Stimulated activated effector memory CD8-positive, alpha-beta T cell treated with anti-CD3 and anti-CD28 coated beads, Interleukin-12 subunit alpha, Interleukin-12 subunit beta, amount 100 ng/mL, for 72 hours (primary cell): ENCODE measurements at regions not wholly inside any gene's neighbourhood (a gene's known extent, or its start where the extent isn't known, plus 50 kb on each side); places are given as distances from the start of the nearest gene placed in this dataset.

Experiments used
- ATAC-seq: fragments of 150-1000 bp; cut with Tn5 transposase; 2 replicates; pipeline ENCODE4 v1.10.0; 2021
- DNase-seq, 2 donors: peaks; one replicate each; pipeline ENCODE4 v3.0.0; 2021 to 2022; ENCODE audit warnings: low spot score in 2 of 2
- H3K27ac Mint-ChIP-seq: one replicate; pipeline ENCODE4 v1.8.0; 2022; ENCODE audit warnings: mild to moderate bottlenecking, mixed read lengths
- H3K36me3 Mint-ChIP-seq: one replicate; pipeline ENCODE4 v1.8.0; 2022; ENCODE audit warnings: mild to moderate bottlenecking, mixed read lengths
- H3K4me1 Mint-ChIP-seq: one replicate; pipeline ENCODE4 v1.8.0; 2022; ENCODE audit warnings: mixed read lengths
- H3K4me3 Mint-ChIP-seq: one replicate; pipeline ENCODE4 v1.8.0; 2022; ENCODE audit warnings: mild to moderate bottlenecking, mixed read lengths
- H3K9me3 Mint-ChIP-seq: one replicate; pipeline ENCODE4 v1.8.0; 2022; ENCODE audit warnings: mixed read lengths

GRCh38 chr1:185681034-185681633, 53.1 kb upstream of the HMCN1 start:
- peak; percentile 61 for ATAC-seq
- Mint-ChIP-seq H3K4me1 (peaks cover 15% of the 10 kb centered on the region), H3K27ac (no peak overlapping the region), H3K9me3 (no peaks in the 10 kb centered on the region), H3K36me3 (no peaks in the 10 kb centered on the region), H3K4me3 (no peak overlapping the region)
- no peak for DNase-seq

GRCh38 chr1:185680453-185680852, 53.7 kb upstream of the HMCN1 start:
- Mint-ChIP-seq H3K9me3 (no peaks in the 10 kb centered on the region), H3K36me3 (no peaks in the 10 kb centered on the region), H3K27ac (peak overlapping the region; percentile 36), H3K4me3 (no peak overlapping the region), H3K4me1 (peaks cover 15% of the 10 kb centered on the region)
- DNase-seq (no peak), ATAC-seq (peak; percentile 34)

GRCh38 chr1:185679220-185679619, 55.0 kb upstream of the HMCN1 start:
- no peaks in the 10 kb centered on the region for H3K36me3 Mint-ChIP-seq
- H3K9me3 Mint-ChIP-seq, result no peaks in the 10 kb centered on the region
- H3K4me1 Mint-ChIP-seq, result peaks cover 23% of the 10 kb centered on the region
- H3K4me3 Mint-ChIP-seq, result no peak overlapping the region
- no peak overlapping the region for H3K27ac Mint-ChIP-seq
- ATAC-seq, result no peak
- DNase-seq, result no peak

GRCh38 chr1:185676969-185677368, 57.2 kb upstream of the HMCN1 start:
- H3K9me3 Mint-ChIP-seq, result no peaks in the 10 kb centered on the region
- ATAC-seq (no peak), DNase-seq (no peak)
- no peak overlapping the region for H3K4me3 Mint-ChIP-seq
- no peak overlapping the region for H3K27ac Mint-ChIP-seq
- H3K36me3 Mint-ChIP-seq, result no peaks in the 10 kb centered on the region
- H3K4me1 Mint-ChIP-seq, result peaks cover 27% of the 10 kb centered on the region

GRCh38 chr1:185674201-185674600, 60.0 kb upstream of the HMCN1 start:
- no peak for DNase-seq
- peak overlapping the region; percentile 2 for H3K4me3 Mint-ChIP-seq
- peaks cover 12% of the 10 kb centered on the region for H3K4me1 Mint-ChIP-seq

GRCh38 chr1:185672719-185673360, 61.4 kb upstream of the HMCN1 start:
- H3K4me3 Mint-ChIP-seq, result no peak overlapping the region
- DNase-seq, result no peak
- no peaks in the 10 kb centered on the region for H3K36me3 Mint-ChIP-seq
- no peaks in the 10 kb centered on the region for H3K9me3 Mint-ChIP-seq
- peaks cover 12% of the 10 kb centered on the region for H3K4me1 Mint-ChIP-seq
- no peak for ATAC-seq
- H3K27ac Mint-ChIP-seq, result no peak overlapping the region

More at GRCh38 chr1:185674201-185674600, 60.0 kb upstream of the HMCN1 start:
- Mint-ChIP-seq H3K27ac (no peak overlapping the region), H3K9me3 (no peaks in the 10 kb centered on the region), H3K36me3 (no peaks in the 10 kb centered on the region)
- peak; percentile 54 for ATAC-seq

GRCh38 chr1:185670187-185670627, 64.0 kb upstream of the HMCN1 start:
- ATAC-seq (peak; percentile 79), DNase-seq (peak in 1 of 2 donors; percentile 59)
- no peaks in the 10 kb centered on the region for H3K9me3 Mint-ChIP-seq
- no peak overlapping the region for H3K27ac Mint-ChIP-seq
- H3K4me1 Mint-ChIP-seq, result peaks cover 13% of the 10 kb centered on the region
- peaks cover under 1% of the 10 kb centered on the region for H3K36me3 Mint-ChIP-seq
- H3K4me3 Mint-ChIP-seq, result no peak overlapping the region

GRCh38 chr1:185668013-185668412, 66.2 kb upstream of the HMCN1 start:
- ATAC-seq (no peak), DNase-seq (no peak)
- Mint-ChIP-seq H3K4me1 (peaks cover 5% of the 10 kb centered on the region), H3K4me3 (no peak overlapping the region), H3K36me3 (peaks cover 7% of the 10 kb centered on the region), H3K9me3 (peaks cover 2% of the 10 kb centered on the region), H3K27ac (no peak overlapping the region)

GRCh38 chr1:185666582-185666981, 67.6 kb upstream of the HMCN1 start:
- peaks cover 7% of the 10 kb centered on the region for H3K36me3 Mint-ChIP-seq
- no peak overlapping the region for H3K27ac Mint-ChIP-seq
- no peak overlapping the region for H3K4me3 Mint-ChIP-seq
- H3K4me1 Mint-ChIP-seq, result peaks cover 5% of the 10 kb centered on the region
- peaks cover 2% of the 10 kb centered on the region for H3K9me3 Mint-ChIP-seq
- no peak for ATAC-seq
- no peak for DNase-seq

GRCh38 chr1:185663771-185664296, 70.4 kb upstream of the HMCN1 start:
- DNase-seq (no peak), ATAC-seq (peak; percentile 89)
- Mint-ChIP-seq H3K27ac (no peak overlapping the region), H3K4me1 (peaks cover 5% of the 10 kb centered on the region), H3K9me3 (peaks cover 2% of the 10 kb centered on the region), H3K36me3 (peaks cover 7% of the 10 kb centered on the region), H3K4me3 (no peak overlapping the region)

- Mint-ChIP-seq H3K27ac (no peak overlapping the region), H3K9me3 (peaks cover 2% of the 10 kb centered on the region)
- ATAC-seq, result peak; percentile 39
These were observed 70.9 kb upstream of the HMCN1 start for GRCh38 chr1:185663332-185663731.

GRCh38 chr1:185661971-185662370, 72.2 kb upstream of the HMCN1 start:
- Mint-ChIP-seq H3K27ac (no peak overlapping the region), H3K4me1 (peaks cover 5% of the 10 kb centered on the region)
- DNase-seq, result no peak

More at GRCh38 chr1:185663332-185663731, 70.9 kb upstream of the HMCN1 start:
- no peak for DNase-seq
- peaks cover 5% of the 10 kb centered on the region for H3K4me1 Mint-ChIP-seq
- H3K36me3 Mint-ChIP-seq, result peaks cover 7% of the 10 kb centered on the region
- H3K4me3 Mint-ChIP-seq, result no peak overlapping the region

GRCh38 chr1:185656663-185657062, 77.5 kb upstream of the HMCN1 start:
- ATAC-seq (no peak), DNase-seq (no peak)
- Mint-ChIP-seq H3K9me3 (no peaks in the 10 kb centered on the region), H3K36me3 (no peaks in the 10 kb centered on the region), H3K4me3 (no peak overlapping the region), H3K4me1 (no peaks in the 10 kb centered on the region), H3K27ac (no peak overlapping the region)

More at GRCh38 chr1:185661971-185662370, 72.2 kb upstream of the HMCN1 start:
- no peak overlapping the region for H3K4me3 Mint-ChIP-seq
- H3K36me3 Mint-ChIP-seq, result peaks cover 7% of the 10 kb centered on the region
- peaks cover 2% of the 10 kb centered on the region for H3K9me3 Mint-ChIP-seq
- no peak for ATAC-seq

GRCh38 chr1:185654952-185655314, 79.3 kb upstream of the HMCN1 start:
- Mint-ChIP-seq H3K36me3 (no peaks in the 10 kb centered on the region), H3K4me3 (no peak overlapping the region), H3K9me3 (no peaks in the 10 kb centered on the region), H3K4me1 (no peaks in the 10 kb centered on the region), H3K27ac (no peak overlapping the region)
- ATAC-seq, result no peak
- DNase-seq, result no peak

- no peak for DNase-seq
- Mint-ChIP-seq H3K9me3 (no peaks in the 10 kb centered on the region), H3K36me3 (no peaks in the 10 kb centered on the region), H3K27ac (no peak overlapping the region), H3K4me3 (no peak overlapping the region), H3K4me1 (no peaks in the 10 kb centered on the region)
- ATAC-seq, result no peak
These were observed 79.8 kb upstream of the HMCN1 start for GRCh38 chr1:185654199-185654951.
